ENCODE measurements at regions not wholly inside any gene's neighbourhood (a gene's known extent, or its start where the extent isn't known, plus 50 kb on each side); places are given as distances from the start of the nearest gene placed in this dataset.

DNA sequence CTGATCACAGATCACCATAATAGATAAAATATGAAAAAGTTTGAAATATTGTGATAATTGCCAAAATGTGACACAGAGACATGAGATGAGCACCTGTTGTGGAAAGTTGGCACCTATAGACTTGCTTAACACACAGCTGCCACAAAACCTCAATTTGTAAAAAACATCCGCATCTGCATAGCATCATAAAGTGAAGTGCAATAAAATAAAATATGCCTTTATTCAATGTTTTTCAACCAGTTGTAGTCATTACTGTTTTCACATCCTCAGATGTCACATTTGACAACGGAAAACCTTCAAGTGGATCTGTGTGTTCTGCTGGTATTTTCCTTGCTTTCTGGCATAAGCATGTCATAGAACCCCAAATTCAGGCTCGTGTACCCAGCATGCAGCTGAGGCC, 50.2 kb upstream of the IFNGR1 start:
- TF ChIP-seq SP1 (IDR thresholded peaks at IDR 0.05; ENCODE audit: low read depth) (no peak), TCF7L2 (IDR thresholded peaks at IDR 0.05; ENCODE audit: borderline replicate concordance, extremely low read depth, insufficient read depth, insufficient read length) (no peak), FOSL1 (IDR thresholded peaks at IDR 0.05; ENCODE audit: low read depth) (no peak), POLR2AphosphoS5 (IDR thresholded peaks at IDR 0.05; ENCODE audit: low read depth, low read length) (no peak), ZFX (IDR thresholded peaks at IDR 0.05) (no peak), EZH2 (IDR thresholded peaks at IDR 0.05) (no peak), SIN3A (IDR thresholded peaks at IDR 0.05; ENCODE audit: low read depth) (no peak), POLR2A (IDR thresholded peaks at IDR 0.05; ENCODE audit: borderline replicate concordance, extremely low read depth, insufficient read depth, insufficient read length) (no peak), JUND (IDR thresholded peaks at IDR 0.05) (no peak), EZH2phosphoT487 (IDR thresholded peaks at IDR 0.05; ENCODE audit: borderline replicate concordance) (no peak), YY1 (IDR thresholded peaks at IDR 0.05; ENCODE audit: extremely low read depth, insufficient replicate concordance, low read depth, low read length) (no peak)
- TF ChIP-seq, protein P1, sequence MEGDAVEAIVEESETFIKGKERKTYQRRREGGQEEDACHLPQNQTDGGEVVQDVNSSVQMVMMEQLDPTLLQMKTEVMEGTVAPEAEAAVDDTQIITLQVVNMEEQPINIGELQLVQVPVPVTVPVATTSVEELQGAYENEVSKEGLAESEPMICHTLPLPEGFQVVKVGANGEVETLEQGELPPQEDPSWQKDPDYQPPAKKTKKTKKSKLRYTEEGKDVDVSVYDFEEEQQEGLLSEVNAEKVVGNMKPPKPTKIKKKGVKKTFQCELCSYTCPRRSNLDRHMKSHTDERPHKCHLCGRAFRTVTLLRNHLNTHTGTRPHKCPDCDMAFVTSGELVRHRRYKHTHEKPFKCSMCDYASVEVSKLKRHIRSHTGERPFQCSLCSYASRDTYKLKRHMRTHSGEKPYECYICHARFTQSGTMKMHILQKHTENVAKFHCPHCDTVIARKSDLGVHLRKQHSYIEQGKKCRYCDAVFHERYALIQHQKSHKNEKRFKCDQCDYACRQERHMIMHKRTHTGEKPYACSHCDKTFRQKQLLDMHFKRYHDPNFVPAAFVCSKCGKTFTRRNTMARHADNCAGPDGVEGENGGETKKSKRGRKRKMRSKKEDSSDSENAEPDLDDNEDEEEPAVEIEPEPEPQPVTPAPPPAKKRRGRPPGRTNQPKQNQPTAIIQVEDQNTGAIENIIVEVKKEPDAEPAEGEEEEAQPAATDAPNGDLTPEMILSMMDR (IDR thresholded peaks at IDR 0.05 in 2 of 3, conservative IDR thresholded peaks at IDR 0.05 in 1 of 3; ENCODE audit: borderline replicate concordance in 1 of 3, insufficient read depth in 1 of 3, low read depth in 2 of 3, low read length in 2 of 3) = no peak
- TF ChIP-seq, protein P2, sequence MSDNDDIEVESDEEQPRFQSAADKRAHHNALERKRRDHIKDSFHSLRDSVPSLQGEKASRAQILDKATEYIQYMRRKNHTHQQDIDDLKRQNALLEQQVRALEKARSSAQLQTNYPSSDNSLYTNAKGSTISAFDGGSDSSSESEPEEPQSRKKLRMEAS (IDR thresholded peaks at IDR 0.05) = no peak
- TF ChIP-seq, protein P3, sequence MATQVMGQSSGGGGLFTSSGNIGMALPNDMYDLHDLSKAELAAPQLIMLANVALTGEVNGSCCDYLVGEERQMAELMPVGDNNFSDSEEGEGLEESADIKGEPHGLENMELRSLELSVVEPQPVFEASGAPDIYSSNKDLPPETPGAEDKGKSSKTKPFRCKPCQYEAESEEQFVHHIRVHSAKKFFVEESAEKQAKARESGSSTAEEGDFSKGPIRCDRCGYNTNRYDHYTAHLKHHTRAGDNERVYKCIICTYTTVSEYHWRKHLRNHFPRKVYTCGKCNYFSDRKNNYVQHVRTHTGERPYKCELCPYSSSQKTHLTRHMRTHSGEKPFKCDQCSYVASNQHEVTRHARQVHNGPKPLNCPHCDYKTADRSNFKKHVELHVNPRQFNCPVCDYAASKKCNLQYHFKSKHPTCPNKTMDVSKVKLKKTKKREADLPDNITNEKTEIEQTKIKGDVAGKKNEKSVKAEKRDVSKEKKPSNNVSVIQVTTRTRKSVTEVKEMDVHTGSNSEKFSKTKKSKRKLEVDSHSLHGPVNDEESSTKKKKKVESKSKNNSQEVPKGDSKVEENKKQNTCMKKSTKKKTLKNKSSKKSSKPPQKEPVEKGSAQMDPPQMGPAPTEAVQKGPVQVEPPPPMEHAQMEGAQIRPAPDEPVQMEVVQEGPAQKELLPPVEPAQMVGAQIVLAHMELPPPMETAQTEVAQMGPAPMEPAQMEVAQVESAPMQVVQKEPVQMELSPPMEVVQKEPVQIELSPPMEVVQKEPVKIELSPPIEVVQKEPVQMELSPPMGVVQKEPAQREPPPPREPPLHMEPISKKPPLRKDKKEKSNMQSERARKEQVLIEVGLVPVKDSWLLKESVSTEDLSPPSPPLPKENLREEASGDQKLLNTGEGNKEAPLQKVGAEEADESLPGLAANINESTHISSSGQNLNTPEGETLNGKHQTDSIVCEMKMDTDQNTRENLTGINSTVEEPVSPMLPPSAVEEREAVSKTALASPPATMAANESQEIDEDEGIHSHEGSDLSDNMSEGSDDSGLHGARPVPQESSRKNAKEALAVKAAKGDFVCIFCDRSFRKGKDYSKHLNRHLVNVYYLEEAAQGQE (IDR thresholded peaks at IDR 0.05; ENCODE audit: low read depth) = no peak
